ENCODE measurements at regions not wholly inside any gene's neighbourhood (a gene's known extent, or its start where the extent isn't known, plus 50 kb on each side); places are given as distances from the start of the nearest gene placed in this dataset.
"Not testable (repeated sequence)": the region's sequence is repeated elsewhere in the genome, so short reads cannot be mapped to it uniquely, and the experiment has no call there.

DNA sequence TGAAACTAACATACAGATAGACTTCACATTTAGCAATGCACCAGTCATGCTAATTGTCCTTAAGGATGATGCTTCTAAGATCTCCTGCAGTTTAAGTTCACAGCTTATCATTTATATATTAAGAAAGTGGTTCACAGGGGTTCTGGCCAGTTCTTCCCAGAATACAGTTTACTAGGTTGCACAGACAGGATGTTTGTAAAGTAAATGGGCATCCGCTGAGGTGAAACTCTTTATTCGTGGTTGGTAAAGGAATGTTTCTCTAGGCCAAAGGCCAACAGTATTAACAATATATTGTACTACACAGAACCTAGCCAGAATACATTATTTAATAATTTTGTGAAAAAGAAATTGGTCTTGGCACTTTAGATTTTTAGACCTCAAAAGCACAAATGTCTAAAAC lies 1427.3 kb downstream of the CDH8 start:
- no peak for DNase-seq
- Mint-ChIP-seq H3K27me3 (ENCODE audit: low read depth in 3 of 3) (peaks cover 0 to 2% (median 0%) of the 10 kb centered on the region in 3 donors), H3K27ac (no peak overlapping the region), H3K4me1 (no peaks in the 10 kb centered on the region), H3K36me3 (peaks cover 0 to 4% (median 0%) of the 10 kb centered on the region in 3 donors), H3K4me3 (no peak overlapping the region), H3K9me3 (peaks cover 2 to 45% (median 23%) of the 10 kb centered on the region in 6 donors)

DNA sequence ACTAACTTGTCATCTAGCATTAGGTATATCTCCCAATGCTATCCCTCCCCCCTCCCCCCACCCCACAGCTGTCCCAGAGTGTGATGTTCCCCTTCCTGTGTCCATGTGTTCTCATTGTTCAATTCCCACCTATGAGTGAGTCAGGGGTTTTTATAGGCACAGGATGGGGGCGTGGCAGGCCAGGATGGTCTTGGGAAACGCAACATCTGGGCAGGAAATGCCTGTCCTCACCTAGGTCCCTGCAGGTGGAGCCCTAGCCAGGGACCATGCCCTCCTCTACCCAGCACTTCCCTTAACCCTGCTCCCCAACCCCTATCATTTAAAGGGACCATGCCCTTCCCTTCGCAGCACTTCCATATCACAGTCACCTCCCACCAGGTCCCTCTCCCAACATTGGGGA lies 1430.6 kb downstream of the CDH8 start:
- not testable (repeated sequence) for H3K36me3 Mint-ChIP-seq; H3K27me3 Mint-ChIP-seq (ENCODE audit: low read depth in 3 of 3); DNase-seq; H3K27ac Mint-ChIP-seq; H3K4me3 Mint-ChIP-seq; H3K4me1 Mint-ChIP-seq
- peaks cover 3 to 33% (median 19%) of the 10 kb centered on the region in 6 donors for H3K9me3 Mint-ChIP-seq

DNA sequence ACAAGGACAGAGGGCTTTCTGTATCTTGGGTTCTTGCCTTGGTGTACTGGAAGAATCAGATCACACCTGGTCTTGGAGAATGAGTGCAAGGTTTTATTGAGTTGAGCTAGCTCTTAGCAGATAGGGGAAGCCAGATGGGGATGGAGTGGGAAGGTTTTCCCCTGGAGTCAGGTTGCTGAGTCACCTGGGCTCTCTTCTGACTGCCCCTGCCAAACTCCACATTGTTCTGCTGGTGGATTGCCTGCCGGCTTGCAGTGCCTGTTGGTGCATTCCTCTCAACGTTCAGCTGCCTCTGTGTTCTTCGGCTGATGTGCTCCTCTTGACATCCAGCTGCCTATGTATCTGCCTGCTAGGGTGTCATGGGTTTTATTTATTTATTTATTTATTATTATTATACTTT lies 1431.1 kb downstream of the CDH8 start:
- Mint-ChIP-seq H3K9me3 (peaks cover 5 to 31% (median 18%) of the 10 kb centered on the region in 6 donors), H3K36me3 (peaks cover 0 to 4% (median 0%) of the 10 kb centered on the region in 3 donors), H3K4me1 (no peaks in the 10 kb centered on the region), H3K4me3 (no peak overlapping the region), H3K27ac (no peak overlapping the region), H3K27me3 (ENCODE audit: low read depth in 3 of 3) (peaks cover 0 to 2% (median 1%) of the 10 kb centered on the region in 3 donors)
- DNase-seq = no peak

DNA sequence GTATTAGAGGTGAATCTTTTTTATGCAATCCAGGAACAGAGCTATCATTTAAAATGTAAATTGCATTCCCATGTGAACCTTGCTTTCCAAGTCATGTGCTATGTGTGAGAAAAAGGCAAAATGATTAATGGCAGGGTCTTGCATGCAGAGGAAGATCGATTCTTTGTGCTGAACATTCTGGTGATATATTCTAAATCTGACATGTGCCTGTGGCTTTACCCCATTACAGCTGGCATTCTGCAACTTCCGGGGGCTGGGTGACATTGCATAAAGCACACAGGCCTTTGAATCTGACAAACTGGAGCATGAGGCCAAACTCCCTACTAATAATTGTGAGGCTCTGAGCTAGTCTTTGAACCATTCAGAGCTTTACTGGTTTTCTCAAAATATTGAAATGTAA lies 1449.7 kb downstream of the CDH8 start:
- H3K4me3 Mint-ChIP-seq = no peak overlapping the region
- H3K4me1 Mint-ChIP-seq = no peaks in the 10 kb centered on the region
- H3K36me3 Mint-ChIP-seq = peaks cover 0 to 3% (median 0%) of the 10 kb centered on the region in 3 donors
- H3K27me3 Mint-ChIP-seq (ENCODE audit: low read depth in 3 of 3) = no peaks in the 10 kb centered on the region
- H3K9me3 Mint-ChIP-seq = peaks cover 7 to 37% (median 24%) of the 10 kb centered on the region in 6 donors
- no peak for DNase-seq
- H3K27ac Mint-ChIP-seq = no peak overlapping the region

DNA sequence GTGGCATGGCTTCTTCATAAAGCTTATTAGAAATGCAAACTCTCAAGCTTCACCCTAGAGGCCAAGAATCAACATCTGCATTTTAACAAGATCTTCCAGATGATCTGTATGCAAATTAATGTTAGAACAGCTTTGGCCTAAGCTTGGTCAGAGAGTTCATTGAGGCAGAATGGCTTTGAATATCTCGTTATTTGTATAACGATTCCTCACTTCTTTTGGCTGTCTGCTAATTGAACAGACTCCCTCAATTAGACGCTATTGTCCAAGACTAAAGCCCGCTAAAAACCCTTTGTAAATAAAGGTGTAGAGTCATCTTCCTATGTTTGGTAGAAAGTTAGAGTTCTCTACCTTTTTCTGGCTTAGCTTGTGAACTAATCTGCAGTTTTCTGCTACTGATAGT lies 1453.7 kb downstream of the CDH8 start:
- H3K27me3 Mint-ChIP-seq (ENCODE audit: low read depth in 3 of 3) = no peaks in the 10 kb centered on the region
- H3K36me3 Mint-ChIP-seq = peaks cover 0 to 4% (median 0%) of the 10 kb centered on the region in 3 donors
- no peak for DNase-seq
- H3K9me3 Mint-ChIP-seq = peaks cover 4 to 44% (median 25%) of the 10 kb centered on the region in 6 donors
- H3K4me3 Mint-ChIP-seq = no peak overlapping the region
- no peak overlapping the region for H3K27ac Mint-ChIP-seq
- H3K4me1 Mint-ChIP-seq = no peaks in the 10 kb centered on the region

DNA sequence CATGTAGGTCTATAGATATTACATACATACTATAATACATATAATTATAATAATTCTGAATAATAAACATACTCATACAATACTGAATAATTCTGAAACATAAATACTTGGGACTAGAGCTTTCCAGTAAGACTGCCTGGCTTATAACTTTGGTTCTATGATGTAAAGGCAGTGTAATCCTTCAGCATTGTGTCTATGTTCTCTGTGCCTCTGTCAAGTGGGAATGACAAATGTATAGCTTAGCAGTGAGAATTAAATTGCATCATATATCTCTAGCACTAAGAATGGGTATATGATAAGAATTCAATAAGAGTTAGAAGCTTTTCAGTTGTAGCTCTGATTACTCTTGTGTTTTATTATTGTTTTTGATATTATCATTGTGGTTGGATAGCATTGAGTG lies 1469.3 kb downstream of the CDH8 start:
- Mint-ChIP-seq H3K27ac (no peak overlapping the region), H3K4me1 (no peaks in the 10 kb centered on the region), H3K27me3 (ENCODE audit: low read depth in 3 of 3) (peaks cover 0 to 3% (median 3%) of the 10 kb centered on the region in 3 donors), H3K36me3 (no peaks in the 10 kb centered on the region), H3K9me3 (peaks cover 12 to 53% (median 24%) of the 10 kb centered on the region in 6 donors), H3K4me3 (no peak overlapping the region)
- no peak for DNase-seq

DNA sequence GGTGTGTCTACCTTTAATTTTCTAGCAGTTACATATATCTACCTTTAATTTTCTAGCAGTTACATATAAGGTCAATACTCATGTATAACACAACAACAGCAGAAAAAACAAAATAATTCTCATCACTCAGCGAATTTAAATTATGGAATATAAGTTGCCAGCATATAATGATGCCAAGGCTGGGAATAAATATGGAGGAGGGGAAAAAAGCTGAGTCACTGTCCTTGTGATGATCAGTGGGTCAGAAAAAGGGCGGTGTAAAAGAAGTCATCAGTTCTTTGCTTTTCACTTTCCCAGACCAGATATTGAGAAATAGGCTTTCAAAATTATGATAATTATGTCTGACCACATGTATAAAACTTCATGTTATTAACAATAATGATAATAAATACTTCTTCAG lies 1471.7 kb downstream of the CDH8 start:
- Mint-ChIP-seq H3K27me3 (ENCODE audit: low read depth in 3 of 3) (peaks cover 3% of the 10 kb centered on the region in 3 donors), H3K9me3 (peaks cover 7 to 50% (median 19%) of the 10 kb centered on the region in 6 donors), H3K4me1 (no peaks in the 10 kb centered on the region), H3K27ac (no peak overlapping the region), H3K4me3 (no peak overlapping the region), H3K36me3 (peaks cover 0 to 5% (median 0%) of the 10 kb centered on the region in 3 donors)
- DNase-seq = no peak

DNA sequence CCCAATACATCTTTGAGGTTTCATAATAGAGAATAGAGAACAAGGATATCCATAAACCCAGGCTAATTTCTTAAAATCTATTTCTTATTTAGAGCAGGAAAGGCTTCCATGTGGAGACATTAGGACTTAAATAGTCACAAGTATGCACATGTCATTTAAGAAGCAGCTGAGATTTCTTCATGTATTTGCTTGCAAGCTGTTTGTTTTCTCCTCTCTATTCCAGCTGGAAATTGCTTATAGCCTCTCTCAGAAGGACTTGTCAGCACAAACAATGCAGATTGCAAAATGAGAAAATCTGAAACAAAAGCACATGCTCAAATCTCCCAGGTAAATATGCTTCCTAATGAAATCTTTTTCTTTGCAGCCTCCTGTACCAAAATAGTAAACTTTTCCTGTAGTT lies 1473.1 kb downstream of the CDH8 start:
- Mint-ChIP-seq H3K27me3 (ENCODE audit: low read depth in 3 of 3) (peaks cover 2 to 3% (median 3%) of the 10 kb centered on the region in 3 donors), H3K4me1 (no peaks in the 10 kb centered on the region), H3K36me3 (peaks cover 0 to 5% (median 0%) of the 10 kb centered on the region in 3 donors), H3K27ac (no peak overlapping the region), H3K9me3 (peaks cover 8 to 56% (median 24%) of the 10 kb centered on the region in 6 donors), H3K4me3 (no peak overlapping the region)
- DNase-seq = no peak

DNA sequence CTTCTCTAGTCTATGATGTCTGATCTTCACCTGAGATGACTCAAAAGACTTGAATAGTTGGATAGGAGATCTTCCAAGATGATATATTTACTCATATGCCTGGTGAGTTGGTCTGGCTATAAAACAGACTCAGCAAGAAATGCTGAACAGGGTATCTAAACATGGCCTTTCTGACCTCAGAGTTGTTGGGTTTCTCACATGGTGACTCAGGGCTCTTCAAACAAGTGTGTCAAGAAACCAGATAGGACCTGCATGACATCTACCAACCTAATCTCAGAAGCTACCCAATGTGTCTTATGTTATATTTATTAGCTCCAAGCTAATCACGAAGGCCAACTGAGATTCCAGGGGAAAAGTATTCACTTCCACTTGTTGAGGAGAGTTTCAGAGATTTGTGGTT lies 1477.3 kb downstream of the CDH8 start:
- Mint-ChIP-seq H3K9me3 (peaks cover 3 to 51% (median 30%) of the 10 kb centered on the region in 6 donors), H3K27me3 (ENCODE audit: low read depth in 3 of 3) (peaks cover 2 to 3% (median 3%) of the 10 kb centered on the region in 3 donors), H3K4me1 (no peaks in the 10 kb centered on the region), H3K4me3 (no peak overlapping the region), H3K27ac (no peak overlapping the region), H3K36me3 (peaks cover 0 to 5% (median 4%) of the 10 kb centered on the region in 3 donors)
- no peak for DNase-seq

DNA sequence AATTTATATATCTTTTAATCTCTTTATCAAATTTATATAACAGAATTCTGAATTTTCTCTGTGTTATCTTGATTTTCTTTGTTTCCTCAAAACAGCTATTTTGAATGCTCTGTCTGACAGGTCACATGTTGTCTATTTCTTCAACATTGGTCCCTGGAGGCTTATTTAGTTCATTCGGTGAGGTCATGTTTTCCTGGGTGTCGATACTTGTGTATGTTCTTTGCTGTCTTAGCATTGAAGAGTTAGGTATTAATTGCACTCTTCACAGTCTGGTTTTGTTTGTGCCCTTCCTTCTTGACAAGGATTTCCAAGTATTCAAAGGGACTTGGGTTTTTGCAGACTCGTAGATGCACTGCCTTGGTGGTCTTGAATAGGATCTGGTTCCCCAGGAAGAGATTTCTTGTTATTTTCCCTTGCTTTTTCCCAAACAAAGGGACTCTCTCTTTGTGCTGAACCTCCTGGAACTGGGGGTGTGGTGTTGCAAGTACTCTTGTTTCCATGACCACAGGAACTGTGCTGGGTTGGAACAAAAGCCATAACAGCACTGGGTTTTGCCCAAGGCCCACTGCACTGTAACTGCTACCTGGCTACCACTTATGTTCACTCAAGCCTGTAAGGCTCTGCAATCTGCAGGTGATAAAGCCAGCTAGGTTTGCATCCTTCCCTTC lies 1483.0 kb downstream of the CDH8 start:
- Mint-ChIP-seq H3K27me3 (ENCODE audit: low read depth in 3 of 3) (peaks cover 0 to 1% (median 0%) of the 10 kb centered on the region in 3 donors), H3K36me3 (peaks cover 0 to 8% (median 0%) of the 10 kb centered on the region in 3 donors), H3K9me3 (peaks cover 5 to 57% (median 27%) of the 10 kb centered on the region in 6 donors), H3K27ac (no peak overlapping the region), H3K4me3 (no peak overlapping the region), H3K4me1 (no peaks in the 10 kb centered on the region)
- DNase-seq = no peak

DNA sequence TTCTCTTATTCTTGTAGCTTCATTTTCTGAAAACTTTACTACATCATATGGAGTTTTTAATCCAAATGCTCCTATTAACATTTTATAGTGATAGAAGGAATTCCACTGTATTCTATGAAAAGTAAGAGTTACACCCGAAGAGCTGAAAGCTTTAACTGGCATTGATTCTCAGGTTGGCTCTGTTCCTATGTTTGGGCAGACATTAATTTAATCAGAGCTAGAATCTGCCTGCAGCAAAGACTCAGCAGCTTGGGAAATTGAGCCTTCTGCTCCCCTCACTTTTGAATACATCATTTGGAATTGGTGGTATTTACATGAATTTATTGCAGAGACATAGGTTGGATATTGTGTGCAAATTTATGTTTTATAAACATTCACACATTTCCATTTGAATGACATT lies 1494.7 kb downstream of the CDH8 start:
- Mint-ChIP-seq H3K4me3 (no peak overlapping the region), H3K9me3 (peaks cover 8 to 66% (median 23%) of the 10 kb centered on the region in 6 donors), H3K36me3 (peaks cover 0 to under 1% (median 0%) of the 10 kb centered on the region in 3 donors), H3K4me1 (no peaks in the 10 kb centered on the region), H3K27ac (no peak overlapping the region), H3K27me3 (ENCODE audit: low read depth in 3 of 3) (peaks cover 0 to 2% (median 0%) of the 10 kb centered on the region in 3 donors)
- no peak for DNase-seq

DNA sequence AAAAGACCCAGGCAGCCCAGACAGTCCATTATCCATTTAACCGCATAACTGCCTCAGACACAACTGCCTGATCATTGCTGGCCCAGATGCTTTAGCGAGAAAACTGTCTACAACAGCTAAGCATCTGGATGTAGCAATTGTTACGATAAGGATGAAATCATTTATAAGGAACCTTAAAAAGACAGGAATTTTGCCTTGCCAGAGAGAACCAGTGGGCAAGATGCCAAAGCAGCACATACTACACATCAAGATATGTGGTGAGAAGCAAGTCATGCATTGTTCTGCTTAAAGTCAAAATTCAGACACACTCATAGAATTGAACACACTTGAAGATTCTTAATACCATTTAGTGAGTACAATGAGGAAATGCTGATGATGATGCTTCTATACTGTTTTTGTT lies 1525.3 kb downstream of the CDH8 start:
- Mint-ChIP-seq H3K36me3 (peaks cover 0 to 6% (median 0%) of the 10 kb centered on the region in 3 donors), H3K9me3 (peaks cover 0 to 66% (median 31%) of the 10 kb centered on the region in 6 donors), H3K4me1 (no peaks in the 10 kb centered on the region), H3K27ac (no peak overlapping the region), H3K27me3 (ENCODE audit: low read depth in 3 of 3) (peaks cover 0 to 2% (median 0%) of the 10 kb centered on the region in 3 donors), H3K4me3 (no peak overlapping the region)
- DNase-seq = no peak

DNA sequence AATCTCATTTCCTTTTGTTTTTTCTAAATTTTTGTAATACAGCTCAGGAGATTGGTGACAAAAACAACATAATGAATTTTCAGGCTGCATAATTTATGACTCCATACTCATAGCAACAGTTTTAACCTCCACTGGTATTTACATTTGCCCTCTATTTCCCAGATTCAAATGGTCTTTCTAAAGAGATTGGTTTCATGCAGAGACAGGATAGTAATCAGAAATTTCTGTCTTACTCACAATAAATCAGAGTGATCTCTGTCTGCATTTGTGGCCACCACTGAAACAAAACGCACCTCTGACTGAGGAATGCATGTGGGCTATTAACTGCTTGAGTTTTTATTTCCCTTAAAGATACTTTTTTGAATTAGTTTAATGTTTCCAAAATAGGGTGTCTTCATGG lies 1526.0 kb downstream of the CDH8 start:
- H3K4me1 Mint-ChIP-seq = no peaks in the 10 kb centered on the region
- no peak overlapping the region for H3K27ac Mint-ChIP-seq
- H3K27me3 Mint-ChIP-seq (ENCODE audit: low read depth in 3 of 3) = peaks cover 0 to 2% (median 0%) of the 10 kb centered on the region in 3 donors
- no peak overlapping the region for H3K4me3 Mint-ChIP-seq
- H3K9me3 Mint-ChIP-seq = peaks cover 0 to 67% (median 26%) of the 10 kb centered on the region in 6 donors
- H3K36me3 Mint-ChIP-seq = peaks cover 0 to 6% (median 0%) of the 10 kb centered on the region in 3 donors
- no peak for DNase-seq

DNA sequence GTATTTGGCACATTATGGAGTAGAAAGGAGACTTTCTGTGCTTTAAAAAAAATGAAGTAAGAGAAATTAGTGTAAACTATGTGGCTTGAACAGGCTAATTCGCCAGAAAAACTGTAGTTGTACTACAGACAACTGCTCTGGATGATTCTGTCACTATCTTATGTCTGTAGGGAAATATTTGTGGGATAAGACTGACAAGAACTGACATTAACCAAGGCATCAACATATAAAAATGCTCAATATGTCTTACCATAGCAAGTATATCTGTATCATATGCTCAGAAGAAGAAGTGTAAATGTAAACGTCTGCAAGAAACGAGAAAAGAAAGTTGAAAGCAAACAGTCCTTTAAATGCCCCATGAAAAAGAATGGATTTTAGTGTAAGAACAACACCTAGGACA lies 1545.0 kb downstream of the CDH8 start:
- no peak for DNase-seq
- no peak overlapping the region for H3K27ac Mint-ChIP-seq
- no peak overlapping the region for H3K4me3 Mint-ChIP-seq
- peaks cover 0 to 3% (median 0%) of the 10 kb centered on the region in 3 donors for H3K27me3 Mint-ChIP-seq (ENCODE audit: low read depth in 3 of 3)
- H3K4me1 Mint-ChIP-seq = no peaks in the 10 kb centered on the region
- H3K9me3 Mint-ChIP-seq = peaks cover 4 to 27% (median 10%) of the 10 kb centered on the region in 6 donors
- no peaks in the 10 kb centered on the region for H3K36me3 Mint-ChIP-seq
